NCI-H146 treated with DMSO at 0.1 percent for 48 hours (cell line): ENCODE measurements at regions not wholly inside any gene's neighbourhood (a gene's known extent, or its start where the extent isn't known, plus 50 kb on each side); places are given as distances from the start of the nearest gene placed in this dataset.
"Not testable (repeated sequence)": the region's sequence is repeated elsewhere in the genome, so short reads cannot be mapped to it uniquely, and the experiment has no call there.

Experiments
- DNase-seq: peaks from one replicate; lab custom pipeline; 2025; ENCODE audit not compliant: unreplicated experiment; lab: John Stamatoyannopoulos, UW

DNA sequence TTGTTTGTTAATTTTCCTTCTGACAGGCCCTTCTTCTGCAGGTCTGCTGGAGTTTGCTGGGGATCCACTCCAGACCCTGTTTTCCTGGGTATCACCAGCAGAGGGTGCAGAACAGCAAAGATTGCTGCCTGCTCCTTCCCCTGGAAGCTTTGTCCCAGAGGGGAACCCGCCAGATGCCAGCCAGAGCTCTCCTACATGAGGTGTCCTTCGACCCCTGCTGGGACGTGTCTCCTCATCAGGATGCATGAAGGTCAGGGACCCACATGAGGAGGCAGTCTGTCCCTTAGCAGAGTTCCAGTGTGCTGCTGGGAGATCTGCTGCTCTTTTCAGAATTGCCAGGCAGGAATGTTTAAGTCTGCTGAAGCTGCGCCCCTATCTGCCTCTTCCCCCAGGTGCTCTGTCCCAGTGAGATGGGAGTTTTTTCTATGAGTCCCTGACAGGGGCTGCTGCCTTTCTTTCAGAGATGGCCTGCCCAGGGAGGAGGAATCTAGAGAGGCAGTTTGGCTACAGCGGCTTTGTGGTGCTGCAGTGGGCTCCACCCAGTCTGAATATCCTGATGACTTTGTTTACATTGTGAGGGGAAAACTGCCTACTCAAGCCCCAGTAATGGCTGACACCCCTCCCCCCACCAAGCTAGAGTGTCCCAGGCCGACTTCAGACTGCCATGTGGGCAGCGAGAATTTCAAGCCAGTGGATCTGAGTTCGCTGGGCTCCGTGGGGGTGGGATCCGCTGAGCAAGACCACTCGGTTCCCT lies 772.0 kb upstream of the FAM174A start:
- no peak for DNase-seq

DNA sequence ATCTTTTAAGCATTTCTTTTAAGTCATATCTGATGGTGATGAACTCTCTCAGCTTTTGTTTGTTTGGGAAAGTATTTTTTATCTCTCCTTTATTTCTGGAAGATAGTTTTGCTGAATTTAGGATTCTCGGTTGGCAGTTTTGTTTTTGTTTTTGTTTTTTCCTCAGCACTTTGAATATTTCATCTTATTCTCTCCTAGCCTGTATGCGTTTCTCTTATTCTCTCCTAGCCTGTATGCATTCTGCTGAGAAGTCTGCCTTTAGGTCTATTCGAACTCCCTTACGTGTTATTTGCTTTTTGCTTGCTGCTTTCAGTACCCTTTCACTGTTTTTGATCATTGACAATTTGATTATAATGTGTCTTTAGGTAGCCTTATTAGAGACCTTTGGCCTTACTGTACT lies 787.8 kb upstream of the FAM174A start:
- DNase-seq: no peak

DNA sequence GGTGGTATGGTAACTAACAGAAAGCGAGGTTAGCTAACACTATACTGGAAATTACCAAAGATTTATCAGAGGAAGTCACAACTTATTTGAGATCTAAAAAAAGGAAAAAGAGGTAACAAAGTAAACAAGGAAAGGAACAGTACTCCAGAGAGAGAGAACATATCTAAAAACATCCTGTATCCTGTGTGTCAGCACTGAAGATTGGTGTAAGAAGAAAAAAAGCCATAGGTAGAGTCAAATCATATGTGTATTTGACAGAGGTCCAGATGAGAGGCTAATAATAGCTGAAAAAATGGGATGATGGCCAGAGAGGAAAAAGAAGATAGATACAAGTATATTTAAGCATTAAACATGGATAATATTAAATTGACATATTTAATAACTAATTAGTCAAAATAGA lies 802.0 kb upstream of the FAM174A start:
- DNase-seq: not testable (repeated sequence)

DNA sequence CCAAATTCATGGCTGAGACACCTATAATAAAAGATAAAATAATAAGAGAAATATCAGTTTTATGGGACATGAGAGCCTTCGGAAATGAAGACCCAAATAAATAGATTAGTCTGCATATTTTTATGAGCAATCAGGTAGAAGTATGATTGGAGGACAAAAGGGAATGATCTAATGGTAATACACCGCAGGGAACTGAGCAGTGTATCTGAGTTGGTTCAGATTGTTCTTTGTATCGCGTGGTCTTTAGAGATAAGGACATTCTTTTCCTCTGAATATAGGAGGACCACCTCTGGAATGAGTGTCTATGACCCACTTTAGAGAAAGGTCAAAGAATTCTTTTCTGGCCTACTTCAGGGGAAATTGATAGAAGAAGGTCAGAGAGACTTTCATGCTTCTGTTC lies 801.8 kb upstream of the CHD1 start:
- not testable (repeated sequence) for DNase-seq

DNA sequence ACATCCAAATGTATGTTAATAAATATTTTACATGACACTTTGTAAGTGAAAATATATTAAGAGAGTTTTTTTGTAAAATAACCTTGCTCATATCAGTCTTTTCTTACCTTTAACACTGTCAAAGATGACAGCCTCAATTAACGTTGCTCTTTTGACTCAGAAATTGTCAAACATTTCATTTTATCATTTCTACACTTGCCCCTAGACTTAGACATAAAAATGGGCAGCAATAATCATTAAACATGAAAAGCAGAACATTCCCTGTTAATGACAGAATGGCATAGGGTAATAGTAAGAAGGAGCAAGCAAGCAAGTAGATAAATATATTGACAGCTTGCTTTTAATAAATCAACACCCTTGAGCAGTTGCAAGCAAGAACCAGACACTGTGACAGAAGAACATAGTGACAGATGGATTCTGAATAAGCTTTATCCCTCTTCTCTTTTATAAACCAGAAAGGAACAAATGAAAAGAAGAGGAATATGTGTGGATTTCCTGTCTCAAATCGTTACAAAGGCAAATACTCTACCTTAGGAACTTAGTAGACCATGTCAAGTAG lies 796.0 kb upstream of the CHD1 start:
- no peak for DNase-seq

DNA sequence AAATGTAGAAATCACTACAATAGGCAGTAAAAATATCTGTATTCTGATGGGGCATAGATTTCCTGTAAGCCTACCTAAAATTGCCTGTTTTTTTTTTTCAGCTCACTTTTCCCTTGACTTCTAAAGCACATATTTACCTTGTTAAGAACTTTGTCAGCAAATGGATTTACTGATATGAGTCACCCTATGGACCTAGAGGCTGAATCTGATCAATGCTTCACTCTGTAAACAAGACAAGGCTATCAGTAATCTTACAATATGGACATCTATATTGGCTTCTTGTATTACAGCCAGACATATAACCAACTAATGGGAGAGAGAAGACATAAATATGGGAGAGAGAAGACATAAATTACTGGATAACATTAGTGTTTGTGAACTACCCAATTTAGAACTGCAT lies 792.7 kb upstream of the CHD1 start:
- DNase-seq: peak; percentile 7

DNA sequence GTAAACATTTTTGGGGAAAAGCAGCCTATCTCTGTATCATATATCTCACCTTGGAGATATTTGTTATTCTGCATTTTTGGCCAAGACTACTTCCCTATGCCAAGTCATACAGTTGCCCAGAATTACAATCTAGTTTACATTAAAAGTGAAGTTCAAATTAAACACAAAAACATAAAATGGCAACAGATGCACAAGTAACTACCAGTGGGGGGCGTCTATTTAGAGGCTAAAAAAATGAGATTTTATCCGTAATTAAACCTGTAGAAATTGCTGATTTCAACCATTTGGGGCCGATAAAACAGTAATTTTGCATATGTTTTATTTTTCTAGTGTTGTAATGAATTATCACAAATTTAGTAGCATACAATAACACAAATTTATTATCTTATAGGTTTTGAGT lies 787.1 kb upstream of the CHD1 start:
- no peak for DNase-seq

DNA sequence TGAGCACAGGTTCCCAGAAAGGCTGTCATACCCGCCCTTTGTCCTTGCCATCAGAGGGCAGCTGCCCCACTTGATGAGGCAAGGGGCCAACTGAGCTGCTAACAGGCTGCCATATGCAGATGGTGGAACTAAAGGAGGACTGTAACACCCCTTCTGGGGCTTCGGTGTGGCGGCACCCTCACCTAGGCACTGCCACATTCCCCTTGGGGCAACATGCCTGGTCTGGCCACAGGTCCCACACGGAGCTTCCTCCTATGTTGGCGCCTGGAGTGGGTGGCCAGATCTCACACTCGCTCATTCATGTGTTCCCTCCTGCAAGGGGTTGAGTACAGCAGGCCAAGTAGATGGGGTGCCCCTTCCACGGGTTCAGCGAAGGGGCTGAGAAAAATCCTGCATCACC lies 777.4 kb upstream of the CHD1 start:
- DNase-seq: no peak

DNA sequence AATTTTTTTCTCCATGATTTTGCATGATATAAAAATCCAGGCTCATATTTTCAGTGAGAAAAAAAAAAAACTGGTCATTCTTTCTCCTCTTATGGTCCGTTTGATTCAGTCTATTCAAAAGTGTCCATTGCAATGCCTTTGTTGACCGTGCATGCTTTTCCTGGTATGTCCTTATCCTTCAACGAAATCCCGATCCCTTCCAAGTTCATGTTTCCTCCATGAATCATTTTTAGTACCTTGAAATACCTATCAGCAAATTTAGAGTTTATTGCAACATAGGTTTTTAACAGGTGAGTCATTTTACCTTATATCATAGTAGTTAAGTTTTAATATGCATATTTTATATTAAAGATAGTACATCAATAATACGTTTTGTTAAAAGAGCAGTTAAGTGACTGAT lies 773.8 kb upstream of the CHD1 start:
- DNase-seq: no peak

DNA sequence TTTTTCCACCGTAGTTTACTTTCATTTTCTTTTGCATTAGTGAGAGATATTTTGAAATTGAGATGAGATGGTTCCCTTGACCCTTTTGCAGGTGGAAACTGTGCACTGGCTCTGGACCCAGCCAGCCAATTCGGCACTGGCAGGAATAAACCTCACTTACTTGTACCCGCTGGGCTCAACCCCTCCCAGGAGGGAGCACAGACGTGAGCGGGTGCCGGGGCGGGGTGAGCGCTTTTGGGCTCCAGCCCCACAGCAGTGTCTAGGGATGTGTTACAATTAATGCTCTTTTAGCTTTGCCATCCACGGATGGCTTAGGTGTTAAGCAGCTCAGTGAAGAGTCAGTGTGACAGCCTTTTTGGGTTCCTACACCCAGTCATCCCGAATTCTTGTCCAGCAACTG lies 766.1 kb upstream of the CHD1 start:
- DNase-seq: no peak

DNA sequence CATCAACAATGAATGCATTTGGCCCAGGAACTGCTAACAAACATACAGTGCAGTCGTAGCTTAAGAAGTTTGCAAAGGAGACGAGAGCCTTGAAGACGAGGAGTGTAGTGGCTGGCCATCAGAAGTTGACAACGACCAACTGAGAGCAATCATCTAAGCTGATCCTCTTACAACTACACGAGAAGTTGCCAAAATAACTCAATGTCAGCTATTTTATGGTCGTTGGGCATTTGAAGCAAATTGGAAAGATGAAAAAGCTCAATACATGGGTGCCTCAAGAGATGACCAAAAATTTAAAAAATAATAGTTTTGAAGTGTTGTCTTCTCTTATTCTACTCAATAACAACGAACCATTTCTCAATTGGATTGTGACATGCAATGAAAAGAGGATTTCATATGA lies 757.7 kb upstream of the CHD1 start:
- no peak for DNase-seq

DNA sequence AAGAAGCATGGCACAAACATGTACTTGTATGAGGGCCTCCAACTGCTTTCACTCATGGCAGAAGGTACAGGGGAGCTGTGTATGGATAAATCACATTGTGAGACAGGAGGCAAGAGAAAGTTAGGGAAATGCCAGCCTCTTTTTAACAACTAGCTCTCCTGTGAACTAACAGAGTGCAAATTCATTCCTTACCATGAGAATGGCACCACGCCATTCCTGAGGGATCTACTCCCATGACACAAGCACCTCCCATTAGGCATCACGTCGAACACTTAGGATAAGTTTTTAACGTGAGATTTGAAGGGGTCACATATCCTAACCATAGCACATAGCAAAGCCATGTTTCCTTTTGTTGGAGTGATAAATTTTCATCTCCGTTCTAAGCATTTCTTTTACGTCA lies 747.2 kb upstream of the CHD1 start:
- DNase-seq: no peak

DNA sequence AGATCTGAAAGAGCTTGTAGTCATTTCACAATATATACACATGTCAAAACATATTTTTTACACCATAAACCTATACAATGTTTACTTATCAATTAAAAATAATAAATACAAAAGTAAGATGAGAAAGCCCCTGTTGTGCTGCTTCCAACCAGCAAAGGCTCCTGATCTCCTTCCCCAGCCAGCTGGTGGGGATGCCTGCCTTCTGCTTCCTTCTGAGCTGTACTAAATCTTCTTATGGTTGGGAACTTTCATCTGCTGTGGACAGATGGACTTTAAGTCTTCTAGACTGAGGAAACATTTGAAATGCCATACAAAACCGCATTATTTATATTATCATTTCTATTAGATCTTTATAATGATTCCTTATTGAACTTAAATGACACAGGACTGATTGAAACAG lies 745.3 kb upstream of the CHD1 start:
- DNase-seq: no peak

DNA sequence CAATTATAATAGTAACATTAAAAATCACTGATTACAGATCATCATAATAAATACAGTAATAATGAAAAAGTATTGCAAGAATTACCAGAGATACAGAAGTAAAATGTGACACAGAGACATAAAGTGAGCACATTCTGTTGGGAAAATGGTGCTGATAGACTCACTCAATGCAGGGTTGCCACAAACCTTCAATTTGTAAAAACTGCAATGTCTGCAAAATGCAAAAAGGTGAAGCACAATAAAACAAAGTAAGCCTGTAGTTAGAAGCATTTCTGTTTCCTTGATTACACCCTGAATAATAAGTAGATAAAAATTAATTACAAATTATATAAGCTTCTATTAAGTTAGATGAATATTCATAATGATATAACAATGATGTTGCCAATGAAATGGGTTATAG lies 736.2 kb upstream of the CHD1 start:
- no peak for DNase-seq

DNA sequence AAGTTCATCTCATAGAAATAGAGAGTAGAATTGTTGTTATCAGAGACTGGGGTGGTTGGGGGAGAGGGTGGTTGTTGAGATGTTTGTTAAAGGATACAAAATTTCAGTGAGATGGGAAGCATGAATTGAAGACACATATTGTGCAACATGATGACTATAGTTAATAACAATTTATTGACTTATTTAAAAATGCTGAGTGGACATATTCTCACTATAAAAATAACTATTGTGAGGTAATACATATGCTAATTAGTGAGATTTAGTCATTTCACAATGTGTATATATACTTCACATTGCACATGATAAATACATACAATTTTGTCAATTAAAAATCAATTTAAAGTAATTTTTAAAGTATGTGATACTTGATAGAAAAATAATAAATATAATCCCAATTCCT lies 722.5 kb upstream of the CHD1 start:
- no peak for DNase-seq

DNA sequence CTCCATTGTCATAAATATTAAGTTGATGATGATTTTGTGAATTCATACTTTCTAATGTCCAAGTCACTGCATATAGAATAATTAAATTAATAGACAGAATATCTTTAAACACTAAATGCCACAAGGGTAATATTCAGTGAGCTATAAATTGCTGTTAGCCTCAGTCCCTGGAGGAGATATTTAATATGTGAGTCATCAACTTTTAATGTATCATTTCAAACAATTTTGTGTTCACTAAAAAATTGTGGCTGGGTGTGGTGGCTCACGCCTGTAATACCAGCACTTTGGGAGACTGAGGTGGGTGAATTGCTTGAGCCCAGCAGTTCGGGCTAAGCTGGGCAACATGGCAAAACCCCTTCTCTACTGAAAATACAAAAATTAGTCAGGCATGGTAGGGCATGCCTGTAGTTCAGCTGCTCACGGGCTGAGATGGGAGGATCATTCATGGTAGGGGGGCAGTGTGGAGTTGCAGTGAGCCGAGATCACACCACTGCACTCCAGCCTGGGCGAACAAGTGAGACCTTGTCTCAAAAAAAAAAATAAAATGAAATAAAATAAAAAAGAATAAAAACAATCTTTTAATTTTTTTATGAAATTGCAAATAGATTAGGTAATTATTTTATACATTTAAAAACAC lies 717.3 kb upstream of the CHD1 start:
- DNase-seq: no peak

DNA sequence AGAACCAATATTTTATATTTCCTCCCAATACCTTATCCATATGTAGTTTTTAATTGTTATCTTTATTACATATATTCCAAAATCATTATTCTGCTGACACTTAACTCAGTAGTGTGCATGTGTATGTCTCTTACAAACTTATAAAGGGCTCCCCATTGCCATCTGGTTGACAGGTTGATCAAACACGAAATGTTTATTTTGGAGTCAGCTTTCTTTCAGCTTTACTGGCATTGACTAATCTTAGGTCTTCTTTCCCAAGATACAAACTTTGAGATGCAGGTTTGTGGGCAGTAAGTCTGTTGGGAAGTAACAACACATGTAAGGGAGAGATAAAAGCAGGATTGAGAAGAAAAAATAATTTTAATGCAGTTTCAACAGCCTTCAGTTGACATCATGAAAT lies 716.0 kb upstream of the CHD1 start:
- no peak for DNase-seq

DNA sequence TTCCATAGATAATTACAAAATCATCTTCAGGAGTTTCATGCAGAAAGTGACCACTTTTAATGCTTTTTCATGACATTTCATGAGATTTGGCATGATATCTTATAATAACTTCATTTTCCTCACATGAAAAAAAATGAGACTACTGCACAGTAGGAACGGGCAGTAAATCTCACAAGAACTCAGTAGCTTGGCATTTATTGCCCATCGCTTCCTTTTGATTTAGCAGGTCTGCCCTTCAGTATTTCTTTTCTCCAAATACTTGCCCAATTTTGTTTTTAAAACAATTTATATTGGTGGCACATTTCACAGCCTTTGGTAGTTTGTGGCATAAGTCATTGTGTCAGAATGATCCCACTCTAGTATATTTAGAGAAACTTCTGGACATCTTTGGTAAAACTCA lies 711.8 kb upstream of the CHD1 start:
- DNase-seq: no peak

DNA sequence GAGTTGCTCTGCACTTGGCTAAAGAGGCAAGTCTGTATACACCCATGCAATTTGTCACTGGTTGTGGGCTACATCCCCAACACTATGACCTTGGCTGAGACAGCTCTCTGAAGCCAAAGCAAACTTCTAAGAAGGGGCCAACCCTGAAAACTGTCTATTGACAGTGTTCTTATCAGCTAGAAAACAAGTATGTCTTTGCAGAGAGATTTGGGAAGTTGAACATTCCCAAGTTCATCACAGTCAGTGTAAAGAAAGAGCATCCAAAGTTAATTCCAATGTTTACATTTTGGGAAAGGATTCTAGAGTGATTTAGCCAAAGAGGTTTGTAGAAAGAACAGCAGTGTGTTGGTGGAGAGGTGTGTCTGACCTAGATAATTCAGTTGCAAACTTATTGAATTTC lies 711.1 kb upstream of the CHD1 start:
- DNase-seq: no peak

DNA sequence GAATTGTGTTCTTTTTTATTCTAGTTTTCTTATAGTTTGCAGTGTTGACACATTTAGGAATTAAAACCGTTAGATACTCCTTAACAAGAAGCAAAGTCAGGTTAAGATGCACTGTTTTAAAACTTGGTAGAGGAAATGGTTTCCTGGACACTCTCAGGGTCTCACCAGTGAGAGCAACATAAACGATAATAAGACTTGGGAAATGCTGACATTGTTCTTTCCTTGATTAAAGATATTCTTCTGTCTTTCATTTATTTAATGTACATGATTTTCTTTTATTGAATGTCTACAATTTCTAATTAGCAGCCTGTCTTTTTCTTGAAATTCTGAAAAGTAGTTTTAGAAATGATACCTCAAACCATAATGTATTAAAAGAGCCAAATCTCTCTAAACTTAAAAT lies 707.9 kb upstream of the CHD1 start:
- no peak for DNase-seq

DNA sequence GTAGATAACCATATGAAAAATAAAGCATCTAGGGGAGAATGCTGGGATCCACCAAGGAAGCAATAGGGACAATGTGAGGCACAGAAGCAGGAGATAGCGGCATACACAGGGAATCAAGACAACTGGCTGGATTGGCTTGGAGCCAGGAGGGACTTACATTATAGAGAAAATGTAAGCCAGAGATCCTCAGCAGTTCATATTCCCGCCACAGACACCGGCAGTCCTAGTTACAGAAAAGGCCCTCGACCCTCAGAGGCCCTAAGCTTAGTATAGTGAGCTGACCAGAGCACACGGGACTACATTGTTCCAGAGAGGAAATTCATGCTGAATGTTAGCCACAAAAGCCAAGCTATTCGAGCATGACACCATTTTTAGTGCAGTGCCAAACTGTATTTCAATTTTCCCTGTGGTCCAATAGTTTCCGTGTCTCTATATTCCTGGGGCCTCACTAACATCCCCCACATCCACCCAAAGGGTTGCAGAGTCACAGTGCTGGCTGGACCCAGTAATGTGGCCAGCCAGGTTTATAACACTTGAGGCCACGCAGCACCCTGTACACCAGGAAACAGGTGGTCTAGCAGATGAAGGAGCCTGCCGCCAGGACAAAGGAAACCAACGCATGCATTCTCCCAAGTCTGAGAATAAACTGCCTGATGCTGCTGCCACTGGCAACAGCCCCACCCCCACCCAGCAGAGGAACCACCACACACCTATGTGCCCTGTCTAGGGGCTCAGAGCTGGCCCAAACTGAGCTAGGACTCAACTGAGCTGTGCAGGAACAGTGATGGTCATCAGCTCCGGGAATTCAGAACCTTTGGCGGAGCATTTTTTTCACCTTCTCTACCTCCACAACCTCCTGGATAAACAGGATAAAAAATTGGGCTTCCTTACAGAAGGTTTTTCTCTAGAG lies 693.2 kb upstream of the CHD1 start:
- no peak for DNase-seq

DNA sequence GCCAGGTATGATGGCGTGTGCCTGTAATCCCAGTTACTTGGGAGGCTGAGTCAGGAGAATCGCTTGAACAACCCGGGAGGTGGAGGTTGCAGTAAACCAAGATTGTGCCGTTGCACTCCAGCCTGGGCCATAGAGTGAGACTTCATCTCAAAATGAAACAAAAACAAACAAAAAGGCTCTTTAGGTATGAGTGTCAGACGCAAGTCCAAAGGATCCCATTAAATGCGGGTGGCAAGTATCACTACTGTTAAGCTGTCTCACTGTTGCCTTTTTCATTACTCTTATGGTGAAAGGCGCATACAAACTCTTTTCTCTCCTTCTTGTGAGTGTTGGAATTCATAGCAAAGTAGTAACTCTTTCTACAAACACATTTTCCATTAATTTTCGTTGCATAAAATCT lies 688.5 kb upstream of the CHD1 start:
- DNase-seq: no peak
